WTC11 (cell line): ENCODE measurements at regions not wholly inside any gene's neighbourhood (a gene's known extent, or its start where the extent isn't known, plus 50 kb on each side); places are given as distances from the start of the nearest gene placed in this dataset.

Experiments
- AFF4 ChIP-seq: sonication (generic); formaldehyde crosslinking; IDR thresholded peaks from 2 replicates; pipeline ENCODE4 v1.8.1; 2023; ENCODE audit warnings: mild to moderate bottlenecking, missing genetic modification reagents, borderline replicate concordance
- ATF2 ChIP-seq: sonication (generic); formaldehyde crosslinking; IDR thresholded peaks from 2 replicates; pipeline ENCODE4 v1.8.1; 2022; ENCODE audit warnings: low read depth, missing genetic modification reagents, borderline replicate concordance
- ATF3 ChIP-seq: sonication (generic); formaldehyde crosslinking; conservative IDR thresholded peaks from 2 replicates; pipeline ENCODE4 v1.8.1; 2022; ENCODE audit warnings: mild to moderate bottlenecking, missing genetic modification reagents
- CREM ChIP-seq: sonication (generic); formaldehyde crosslinking; IDR thresholded peaks from 2 replicates; pipeline ENCODE4 v1.8.1; 2022; ENCODE audit warnings: mild to moderate bottlenecking, missing genetic modification reagents, moderate library complexity
- ELF4 ChIP-seq: sonication (generic); formaldehyde crosslinking; IDR thresholded peaks from 2 replicates; pipeline ENCODE4 v1.8.1; 2022; ENCODE audit warnings: low read depth, mild to moderate bottlenecking, moderate library complexity, missing genetic modification reagents
- ETV6 ChIP-seq: sonication (generic); formaldehyde crosslinking; IDR thresholded peaks from 2 replicates; pipeline ENCODE4 v1.8.1; 2022; ENCODE audit warnings: mild to moderate bottlenecking, missing genetic modification reagents
- RELA ChIP-seq: sonication (generic); formaldehyde crosslinking; IDR thresholded peaks from 2 replicates; pipeline ENCODE4 v1.8.1; 2022; ENCODE audit warnings: missing genetic modification reagents, mild to moderate bottlenecking, borderline replicate concordance
- SP1 ChIP-seq: sonication (generic); formaldehyde crosslinking; conservative IDR thresholded peaks from 2 replicates; pipeline ENCODE4 v1.8.1; 2022; ENCODE audit warnings: missing genetic modification reagents
- ZNF263 ChIP-seq: sonication (generic); formaldehyde crosslinking; IDR thresholded peaks from 2 replicates; pipeline ENCODE4 v1.8.1; 2022; ENCODE audit warnings: low read depth, mild to moderate bottlenecking, moderate library complexity, missing genetic modification reagents
- TF ChIP-seq, protein P1 (sequence below): fragments of 200-600 bp; IDR thresholded peaks from 2 replicates; pipeline ENCODE4 v1.8.0; 2022; ENCODE audit warnings: antibody characterized with exemption
- TF ChIP-seq, protein P2 (sequence below): sonication (generic); formaldehyde crosslinking; IDR thresholded peaks from 2 replicates; pipeline ENCODE4 v1.8.1; 2022; ENCODE audit warnings: mild to moderate bottlenecking, missing genetic modification reagents, moderate library complexity, borderline replicate concordance
- TF ChIP-seq, protein P3 (sequence below): sonication (generic); formaldehyde crosslinking; IDR thresholded peaks from 2 replicates; pipeline ENCODE4 v1.8.1; 2023; ENCODE audit warnings: mild to moderate bottlenecking, missing genetic modification reagents, moderate library complexity
- TF ChIP-seq, protein P4 (sequence below): sonication (generic); formaldehyde crosslinking; IDR thresholded peaks from 2 replicates; pipeline ENCODE4 v1.8.0; 2022; ENCODE audit warnings: mild to moderate bottlenecking, missing genetic modification reagents

- no peak for TF ChIP-seq CREM (CRISPR knock-in tag)
- TF ChIP-seq ETV6 (CRISPR knock-in tag): no peak
- no peak for TF ChIP-seq ATF3 (CRISPR knock-in tag)
- TF ChIP-seq, protein P1, sequence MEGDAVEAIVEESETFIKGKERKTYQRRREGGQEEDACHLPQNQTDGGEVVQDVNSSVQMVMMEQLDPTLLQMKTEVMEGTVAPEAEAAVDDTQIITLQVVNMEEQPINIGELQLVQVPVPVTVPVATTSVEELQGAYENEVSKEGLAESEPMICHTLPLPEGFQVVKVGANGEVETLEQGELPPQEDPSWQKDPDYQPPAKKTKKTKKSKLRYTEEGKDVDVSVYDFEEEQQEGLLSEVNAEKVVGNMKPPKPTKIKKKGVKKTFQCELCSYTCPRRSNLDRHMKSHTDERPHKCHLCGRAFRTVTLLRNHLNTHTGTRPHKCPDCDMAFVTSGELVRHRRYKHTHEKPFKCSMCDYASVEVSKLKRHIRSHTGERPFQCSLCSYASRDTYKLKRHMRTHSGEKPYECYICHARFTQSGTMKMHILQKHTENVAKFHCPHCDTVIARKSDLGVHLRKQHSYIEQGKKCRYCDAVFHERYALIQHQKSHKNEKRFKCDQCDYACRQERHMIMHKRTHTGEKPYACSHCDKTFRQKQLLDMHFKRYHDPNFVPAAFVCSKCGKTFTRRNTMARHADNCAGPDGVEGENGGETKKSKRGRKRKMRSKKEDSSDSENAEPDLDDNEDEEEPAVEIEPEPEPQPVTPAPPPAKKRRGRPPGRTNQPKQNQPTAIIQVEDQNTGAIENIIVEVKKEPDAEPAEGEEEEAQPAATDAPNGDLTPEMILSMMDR: no peak
- TF ChIP-seq, protein P2, sequence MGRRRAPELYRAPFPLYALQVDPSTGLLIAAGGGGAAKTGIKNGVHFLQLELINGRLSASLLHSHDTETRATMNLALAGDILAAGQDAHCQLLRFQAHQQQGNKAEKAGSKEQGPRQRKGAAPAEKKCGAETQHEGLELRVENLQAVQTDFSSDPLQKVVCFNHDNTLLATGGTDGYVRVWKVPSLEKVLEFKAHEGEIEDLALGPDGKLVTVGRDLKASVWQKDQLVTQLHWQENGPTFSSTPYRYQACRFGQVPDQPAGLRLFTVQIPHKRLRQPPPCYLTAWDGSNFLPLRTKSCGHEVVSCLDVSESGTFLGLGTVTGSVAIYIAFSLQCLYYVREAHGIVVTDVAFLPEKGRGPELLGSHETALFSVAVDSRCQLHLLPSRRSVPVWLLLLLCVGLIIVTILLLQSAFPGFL (CRISPR knock-in tag): no peak
- no peak for TF ChIP-seq ZNF263 (CRISPR knock-in tag)
- TF ChIP-seq RELA (CRISPR knock-in tag): no peak
- no peak for TF ChIP-seq SP1 (CRISPR knock-in tag)
- no peak for TF ChIP-seq ELF4 (CRISPR knock-in tag)
- TF ChIP-seq, protein P3, sequence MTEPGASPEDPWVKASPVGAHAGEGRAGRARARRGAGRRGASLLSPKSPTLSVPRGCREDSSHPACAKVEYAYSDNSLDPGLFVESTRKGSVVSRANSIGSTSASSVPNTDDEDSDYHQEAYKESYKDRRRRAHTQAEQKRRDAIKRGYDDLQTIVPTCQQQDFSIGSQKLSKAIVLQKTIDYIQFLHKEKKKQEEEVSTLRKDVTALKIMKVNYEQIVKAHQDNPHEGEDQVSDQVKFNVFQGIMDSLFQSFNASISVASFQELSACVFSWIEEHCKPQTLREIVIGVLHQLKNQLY: no peak
- TF ChIP-seq, protein P4, sequence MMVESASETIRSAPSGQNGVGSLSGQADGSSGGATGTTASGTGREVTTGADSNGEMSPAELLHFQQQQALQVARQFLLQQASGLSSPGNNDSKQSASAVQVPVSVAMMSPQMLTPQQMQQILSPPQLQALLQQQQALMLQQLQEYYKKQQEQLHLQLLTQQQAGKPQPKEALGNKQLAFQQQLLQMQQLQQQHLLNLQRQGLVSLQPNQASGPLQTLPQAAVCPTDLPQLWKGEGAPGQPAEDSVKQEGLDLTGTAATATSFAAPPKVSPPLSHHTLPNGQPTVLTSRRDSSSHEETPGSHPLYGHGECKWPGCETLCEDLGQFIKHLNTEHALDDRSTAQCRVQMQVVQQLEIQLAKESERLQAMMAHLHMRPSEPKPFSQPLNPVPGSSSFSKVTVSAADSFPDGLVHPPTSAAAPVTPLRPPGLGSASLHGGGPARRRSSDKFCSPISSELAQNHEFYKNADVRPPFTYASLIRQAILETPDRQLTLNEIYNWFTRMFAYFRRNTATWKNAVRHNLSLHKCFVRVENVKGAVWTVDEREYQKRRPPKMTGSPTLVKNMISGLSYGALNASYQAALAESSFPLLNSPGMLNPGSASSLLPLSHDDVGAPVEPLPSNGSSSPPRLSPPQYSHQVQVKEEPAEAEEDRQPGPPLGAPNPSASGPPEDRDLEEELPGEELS (CRISPR knock-in tag): no peak
- no peak for TF ChIP-seq AFF4 (CRISPR knock-in tag)
- no peak for TF ChIP-seq ATF2 (CRISPR knock-in tag)
These were observed 137.9 kb upstream of the LSM8 start for GRCh38 chr7:118046086-118046485.
